Testis (tissue), 2 donors: ENCODE measurements at regions not wholly inside any gene's neighbourhood (a gene's known extent, or its start where the extent isn't known, plus 50 kb on each side); places are given as distances from the start of the nearest gene placed in this dataset.

Experiments
- CTCF ChIP-seq, 3 experiments: fragments of 450-650 bp in 2 of 3; fragments of 200-600 bp in 1 of 3; sonication (generic) in 1 of 3; IDR thresholded peaks; one replicate each; pipeline ENCODE4 v1.5.1; 2016 to 2019; ENCODE audit warnings: antibody characterized with exemption in 3 of 3, mild to moderate bottlenecking in 2 of 3, moderate library complexity in 1 of 3
- POLR2A ChIP-seq: fragments of 450-650 bp; IDR thresholded peaks from one replicate; pipeline ENCODE4 v1.6.1; 2017; ENCODE audit warnings: antibody characterized with exemption, mild to moderate bottlenecking, moderate library complexity

GRCh38 chr5:67607958-67608357, 411.4 kb upstream of the CD180 start:
- TF ChIP-seq POLR2A: no peak
- no peak for TF ChIP-seq CTCF (IDR thresholded peaks at IDR 0.05)
